ENCODE measurements at regions not wholly inside any gene's neighbourhood (a gene's known extent, or its start where the extent isn't known, plus 50 kb on each side); places are given as distances from the start of the nearest gene placed in this dataset.

- ATAC-seq (peak; percentile 35 to 41), DNase-seq (no peak)
- intact Hi-C loops (cut with DNase I), result no loop called here
- H3K4me3 ChIP-seq, result no peak overlapping the region
- no peaks in the 10 kb centered on the region for H3K9me3 ChIP-seq
- no peaks in the 10 kb centered on the region for H3K27me3 ChIP-seq (ENCODE audit: low read depth)
- H3K27ac ChIP-seq, result no peak overlapping the region
- no peak for TF ChIP-seq CTCF (IDR thresholded peaks at IDR 0.05)
- no peaks in the 10 kb centered on the region for H3K4me1 ChIP-seq
- H3K36me3 ChIP-seq, result no peaks in the 10 kb centered on the region
Observed at GRCh38 chr9:89941875-89942274, 337.1 kb downstream of the GADD45G start.

- H3K27ac ChIP-seq, result no peak overlapping the region
- no peak for ATAC-seq
Observed at GRCh38 chr9:89942643-89943042, 337.8 kb downstream of the GADD45G start.

GRCh38 chr9:89943309-89943708 is 338.5 kb downstream of the GADD45G start:
- intact Hi-C loops (cut with DNase I), result no loop called here
- DNase-seq (no peak), ATAC-seq (no peak)
- H3K36me3 ChIP-seq, result no peaks in the 10 kb centered on the region
- H3K27me3 ChIP-seq (ENCODE audit: low read depth), result no peaks in the 10 kb centered on the region
- no peaks in the 10 kb centered on the region for H3K9me3 ChIP-seq
- no peak overlapping the region for H3K4me3 ChIP-seq
- H3K4me1 ChIP-seq, result no peaks in the 10 kb centered on the region
- no peak for TF ChIP-seq CTCF (IDR thresholded peaks at IDR 0.05)
- H3K27ac ChIP-seq, result no peak overlapping the region

More at GRCh38 chr9:89942643-89943042, 337.8 kb downstream of the GADD45G start:
- intact Hi-C loops (cut with DNase I), result no loop called here
- no peak for DNase-seq
- Histone ChIP-seq H3K27me3 (ENCODE audit: low read depth) (no peaks in the 10 kb centered on the region), H3K4me1 (no peaks in the 10 kb centered on the region), H3K4me3 (no peak overlapping the region), H3K36me3 (no peaks in the 10 kb centered on the region), H3K9me3 (no peaks in the 10 kb centered on the region)
- no peak for TF ChIP-seq CTCF (IDR thresholded peaks at IDR 0.05)

- TF ChIP-seq CTCF (IDR thresholded peaks at IDR 0.05), result no peak
- no peak overlapping the region for H3K27ac ChIP-seq
Observed at GRCh38 chr9:89943728-89944127, 338.9 kb downstream of the GADD45G start.

GRCh38 chr9:89945133-89945532 is 340.3 kb downstream of the GADD45G start:
- H3K9me3 ChIP-seq, result no peaks in the 10 kb centered on the region
- TF ChIP-seq CTCF (IDR thresholded peaks at IDR 0.05), result no peak
- DNase-seq, result no peak
- no peak overlapping the region for H3K4me3 ChIP-seq
- H3K36me3 ChIP-seq, result no peaks in the 10 kb centered on the region
- no peak for ATAC-seq
- H3K27ac ChIP-seq, result no peak overlapping the region
- H3K27me3 ChIP-seq (ENCODE audit: low read depth), result no peaks in the 10 kb centered on the region
- H3K4me1 ChIP-seq, result no peaks in the 10 kb centered on the region
- intact Hi-C loops (cut with DNase I), result no loop called here

More at GRCh38 chr9:89943728-89944127, 338.9 kb downstream of the GADD45G start:
- no peaks in the 10 kb centered on the region for H3K4me1 ChIP-seq
- no peaks in the 10 kb centered on the region for H3K27me3 ChIP-seq (ENCODE audit: low read depth)
- DNase-seq (no peak), ATAC-seq (no peak)
- intact Hi-C loops (cut with DNase I), result no loop called here
- no peaks in the 10 kb centered on the region for H3K9me3 ChIP-seq
- H3K36me3 ChIP-seq, result no peaks in the 10 kb centered on the region
- H3K4me3 ChIP-seq, result no peak overlapping the region

- H3K36me3 ChIP-seq, result no peaks in the 10 kb centered on the region
- no peak overlapping the region for H3K27ac ChIP-seq
- ATAC-seq (no peak), DNase-seq (no peak)
- intact Hi-C loops (cut with DNase I), result no loop called here
- H3K4me1 ChIP-seq, result no peaks in the 10 kb centered on the region
- H3K27me3 ChIP-seq (ENCODE audit: low read depth), result no peaks in the 10 kb centered on the region
- H3K9me3 ChIP-seq, result no peaks in the 10 kb centered on the region
- no peak overlapping the region for H3K4me3 ChIP-seq
- no peak for TF ChIP-seq CTCF (IDR thresholded peaks at IDR 0.05)
Observed at GRCh38 chr9:89946741-89947140, 341.9 kb downstream of the GADD45G start.

Data from lower lobe of right lung (tissue), 2 donors.